ENCODE measurements at regions not wholly inside any gene's neighbourhood (a gene's known extent, or its start where the extent isn't known, plus 50 kb on each side); places are given as distances from the start of the nearest gene placed in this dataset.

- Mint-ChIP-seq H3K27me3 (no peaks in the 10 kb centered on the region), H3K9me3 (peaks cover 7% of the 10 kb centered on the region), H3K27ac (no peak overlapping the region), H3K4me3 (no peak overlapping the region), H3K36me3 (ENCODE audit: low read depth) (no peaks in the 10 kb centered on the region), H3K4me1 (ENCODE audit: low read depth) (no peaks in the 10 kb centered on the region)
- Histone ChIP-seq H3K9me3 (ENCODE audit: control insufficient read depth in 1 of 2, insufficient read depth in 1 of 2, low read length in 2 of 2) (peaks cover 0 to 3% of the 10 kb centered on the region in 2 experiments), H3K36me3 (ENCODE audit: insufficient read depth, low read length) (no peaks in the 10 kb centered on the region), H3K27me3 (ENCODE audit: control insufficient read depth in 1 of 2, insufficient read depth in 2 of 2, low read length in 2 of 2) (no peaks in the 10 kb centered on the region), H3K4me1 (ENCODE audit: insufficient read depth, low read length) (no peaks in the 10 kb centered on the region), H3K27ac (ENCODE audit: low read depth in 1 of 2, low read length in 2 of 2) (no peak overlapping the region), H3K4me3 (ENCODE audit: low read length) (no peak overlapping the region)
- ATAC-seq (ENCODE audit: poor library complexity) = no peak
- CTCF ChIA-PET = interaction anchor here (1.1 kb wide), 1 partner anchor 19 kb away, joined by 4 read pairs; no protein-coding TSS in a partner anchor
- intact Hi-C loops (cut with DNase I, micrococcal nuclease) = no loop called here
- POLR2A ChIA-PET = no interaction called here
- DNase-seq = no peak
- TF ChIP-seq CTCF (IDR thresholded peaks at IDR 0.05) = no peak
These were observed 160.8 kb downstream of the TUSC7 start for GRCh38 chr3:116870379-116870778.

GRCh38 chr3:116871905-116872304 lies 162.3 kb downstream of the TUSC7 start:
- Mint-ChIP-seq H3K4me3 (no peak overlapping the region), H3K27ac (no peak overlapping the region), H3K27me3 (no peaks in the 10 kb centered on the region), H3K9me3 (peaks cover 7% of the 10 kb centered on the region), H3K4me1 (ENCODE audit: low read depth) (no peaks in the 10 kb centered on the region), H3K36me3 (ENCODE audit: low read depth) (no peaks in the 10 kb centered on the region)
- no peaks in the 10 kb centered on the region for H3K36me3 ChIP-seq (ENCODE audit: insufficient read depth, low read length)
- intact Hi-C loops (cut with DNase I, micrococcal nuclease) = no loop called here
- H3K27ac ChIP-seq (ENCODE audit: low read depth in 1 of 2, low read length in 2 of 2) = no peak overlapping the region
- peaks cover 0 to 4% of the 10 kb centered on the region in 2 experiments for H3K9me3 ChIP-seq (ENCODE audit: control insufficient read depth in 1 of 2, insufficient read depth in 1 of 2, low read length in 2 of 2)
- no peaks in the 10 kb centered on the region for H3K4me1 ChIP-seq (ENCODE audit: insufficient read depth, low read length)
- no peak for TF ChIP-seq CTCF (IDR thresholded peaks at IDR 0.05)
- ChIA-PET POLR2A (no interaction called here), CTCF (no interaction called here)
- no peaks in the 10 kb centered on the region for H3K27me3 ChIP-seq (ENCODE audit: control insufficient read depth in 1 of 2, insufficient read depth in 2 of 2, low read length in 2 of 2)
- ATAC-seq (ENCODE audit: poor library complexity) (no peak), DNase-seq (no peak)
- H3K4me3 ChIP-seq (ENCODE audit: low read length) = no peak overlapping the region

DNA sequence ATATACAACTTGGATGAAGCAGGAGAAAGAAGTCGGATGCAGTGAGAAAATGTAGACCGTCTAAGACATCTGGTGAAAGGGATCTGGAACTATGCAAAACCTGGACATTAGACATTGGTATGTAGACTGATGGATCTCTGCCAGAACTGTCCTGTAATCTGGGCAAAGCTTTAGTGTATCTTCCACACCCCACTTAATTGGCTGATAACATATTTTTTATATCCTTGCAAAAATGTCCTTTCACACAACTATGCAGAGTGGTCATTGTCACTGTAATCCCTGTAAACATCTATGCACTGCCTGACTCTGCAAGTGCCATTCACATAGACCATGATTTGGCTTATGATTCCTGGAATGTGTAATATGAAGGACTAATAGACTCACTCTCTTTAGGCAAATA lies 163.1 kb downstream of the TUSC7 start:
- Mint-ChIP-seq H3K27ac (no peak overlapping the region), H3K9me3 (peaks cover 9% of the 10 kb centered on the region), H3K4me1 (ENCODE audit: low read depth) (no peaks in the 10 kb centered on the region), H3K4me3 (no peak overlapping the region), H3K36me3 (ENCODE audit: low read depth) (no peaks in the 10 kb centered on the region), H3K27me3 (no peaks in the 10 kb centered on the region)
- Histone ChIP-seq H3K27ac (ENCODE audit: low read depth in 1 of 2, low read length in 2 of 2) (no peak overlapping the region), H3K4me3 (ENCODE audit: low read length) (no peak overlapping the region), H3K36me3 (ENCODE audit: insufficient read depth, low read length) (no peaks in the 10 kb centered on the region), H3K27me3 (ENCODE audit: control insufficient read depth in 1 of 2, insufficient read depth in 2 of 2, low read length in 2 of 2) (no peaks in the 10 kb centered on the region), H3K9me3 (ENCODE audit: control insufficient read depth in 1 of 2, insufficient read depth in 1 of 2, low read length in 2 of 2) (peaks cover 0 to 4% of the 10 kb centered on the region in 2 experiments), H3K4me1 (ENCODE audit: insufficient read depth, low read length) (no peaks in the 10 kb centered on the region)
- intact Hi-C loops (cut with DNase I, micrococcal nuclease) = no loop called here
- CTCF ChIA-PET = no interaction called here
- DNase-seq = no peak
- POLR2A ChIA-PET = no interaction called here
- TF ChIP-seq CTCF (IDR thresholded peaks at IDR 0.05) = no peak
- no peak for ATAC-seq (ENCODE audit: poor library complexity)

Data from CD4-positive, alpha-beta T cell (primary cell).